GM13977 (cell line): ENCODE measurements at regions not wholly inside any gene's neighbourhood (a gene's known extent, or its start where the extent isn't known, plus 50 kb on each side); places are given as distances from the start of the nearest gene placed in this dataset.

Source experiments
- DNase-seq: peaks from one replicate; pipeline ENCODE4 v3.0.0; 2012; ENCODE audit warnings: low spot score
- CTCF ChIP-seq: IDR thresholded peaks from 2 replicates; pipeline ENCODE4 v1.5.1; 2012; ENCODE audit warnings: mild to moderate bottlenecking, control low read depth; ENCODE audit not compliant: insufficient read depth; ENCODE audit errors: extremely low read depth, missing control alignments
- in situ Hi-C: fragments of 300-500 bp; cut with MboI; formaldehyde crosslinking; loops from one replicate; pipeline ENCODE4 v1.12.0; 2022; ENCODE audit warnings: low sequenced_read_pairs, low pct_unique_long_range_greater_than_20kb, mixed read lengths, inconsistent platforms; ENCODE audit not compliant: unreplicated experiment

DNA sequence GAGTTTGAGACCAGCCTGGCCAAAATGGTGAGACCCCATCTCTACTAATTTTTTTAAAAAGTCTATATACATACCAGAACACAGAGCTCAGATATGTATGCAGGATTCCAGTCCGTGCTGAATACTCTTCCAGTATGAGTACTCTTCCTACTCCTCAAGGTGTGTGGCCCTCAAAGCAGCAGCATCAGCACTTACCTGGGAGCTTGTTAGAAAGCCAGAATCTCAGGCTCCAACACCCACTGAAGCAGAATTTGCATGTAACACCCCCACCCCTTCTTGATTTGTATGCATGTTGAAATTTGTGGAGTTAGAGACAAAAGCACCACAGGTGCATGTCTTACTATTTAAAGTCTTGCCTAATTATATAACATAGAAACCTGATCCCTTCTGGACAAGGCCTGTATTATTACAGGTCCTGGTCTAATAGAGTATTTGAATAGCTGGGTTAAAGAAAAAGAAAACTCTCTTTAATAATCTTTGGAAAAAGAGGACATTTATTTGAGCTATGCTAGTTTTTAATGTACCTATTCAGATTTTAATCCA, 50.3 kb upstream of the NFE2L2 start:
- in situ Hi-C loops: no loop called here
- TF ChIP-seq CTCF: no peak
- no peak for DNase-seq

- in situ Hi-C loops: no loop called here
- DNase-seq: no peak
- TF ChIP-seq CTCF: no peak
These were observed 50.8 kb upstream of the NFE2L2 start for GRCh38 chr2:177315364-177315763.

- no peak for DNase-seq
- in situ Hi-C loops: no loop called here
- no peak for TF ChIP-seq CTCF
These were observed 52.2 kb upstream of the NFE2L2 start for GRCh38 chr2:177316756-177317155.

DNA sequence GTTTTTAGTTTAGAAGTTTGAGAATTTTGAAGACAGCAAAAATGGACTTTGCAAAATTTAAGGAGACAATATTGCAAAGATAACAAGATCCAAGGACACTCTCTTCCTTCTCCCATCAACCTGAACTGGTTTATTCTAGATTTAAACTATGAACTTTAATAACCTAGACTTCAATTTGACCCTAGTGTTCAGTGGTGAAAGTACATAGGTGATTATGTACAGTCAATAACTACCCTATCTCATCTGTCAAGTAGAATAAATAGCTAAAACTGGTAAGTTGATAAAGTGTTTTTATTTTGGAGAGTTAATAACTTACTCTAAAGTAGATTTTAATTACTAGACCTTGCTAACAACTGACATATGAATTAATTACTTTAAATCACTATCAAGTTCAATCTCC, 52.9 kb upstream of the NFE2L2 start:
- in situ Hi-C loops: no loop called here
- no peak for TF ChIP-seq CTCF
- DNase-seq: no peak

- DNase-seq: no peak
- TF ChIP-seq CTCF: no peak
- in situ Hi-C loops: no loop called here
These were observed 53.3 kb upstream of the NFE2L2 start for GRCh38 chr2:177317857-177318256.

DNA sequence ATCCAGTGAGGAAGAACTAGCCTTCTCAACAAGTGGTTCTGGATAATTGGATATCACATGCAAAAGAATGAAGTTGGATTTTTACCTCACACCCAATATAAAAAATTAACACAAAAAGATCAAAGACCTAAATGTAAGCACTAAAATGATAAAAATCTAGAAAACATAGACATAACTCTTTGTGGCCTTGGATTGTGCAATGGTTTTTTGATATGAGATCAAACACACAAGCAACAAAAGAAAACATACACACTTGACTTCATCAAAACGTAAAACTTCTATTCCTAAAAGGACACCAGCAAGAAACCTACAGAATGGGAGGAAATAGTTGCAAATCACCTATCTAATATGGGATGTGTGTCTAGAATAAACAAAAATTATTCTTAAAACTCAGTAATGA, 54.1 kb upstream of the NFE2L2 start:
- in situ Hi-C loops: no loop called here
- TF ChIP-seq CTCF: no peak
- DNase-seq: no peak

GRCh38 chr2:177320596-177320995, 56.1 kb upstream of the NFE2L2 start:
- in situ Hi-C loops: no loop called here
- no peak for DNase-seq
- TF ChIP-seq CTCF: no peak
